ENCODE measurements at regions not wholly inside any gene's neighbourhood (a gene's known extent, or its start where the extent isn't known, plus 50 kb on each side); places are given as distances from the start of the nearest gene placed in this dataset.

- Histone ChIP-seq H3K79me1 (ENCODE audit: low read depth in 1 of 2, low read length in 2 of 2) (no peaks in the 10 kb centered on the region), H3K56ac (ENCODE audit: extremely low read depth, insufficient read depth, low read length) (no peak overlapping the region), H3K27ac (ENCODE audit: insufficient read depth, low read length) (no peak overlapping the region), H2BK15ac (ENCODE audit: low read depth, low read length) (no peak overlapping the region), H3K4ac (ENCODE audit: low read depth, low read length) (no peak overlapping the region), H2BK20ac (ENCODE audit: low read depth, low read length) (no peak overlapping the region), H3K14ac (replicated peaks; ENCODE audit: low read depth, low read length) (no peak overlapping the region), H3K9me1 (ENCODE audit: insufficient read depth, low read length) (no peaks in the 10 kb centered on the region), H4K91ac (ENCODE audit: insufficient read depth, low read depth, low read length) (no peak overlapping the region), H2AFZ (replicated peaks; ENCODE audit: low read length, poor library complexity) (no peak overlapping the region), H3K4me1 (ENCODE audit: control insufficient read depth, insufficient read depth, low read length) (no peaks in the 10 kb centered on the region), H3K9me3 (ENCODE audit: control insufficient read depth, insufficient read depth, low read length) (peaks cover under 1% of the 10 kb centered on the region; the same call in 1 of the 2 replicates), H3K23ac (ENCODE audit: low read depth, low read length) (no peak overlapping the region), H2BK5ac (ENCODE audit: low read depth, low read length, poor library complexity, severe bottlenecking) (no peak overlapping the region), H3K9ac (ENCODE audit: low read depth, low read length) (no peak overlapping the region), H3K4me3 (ENCODE audit: insufficient read depth, low read depth, low read length) (no peak overlapping the region), H4K8ac (ENCODE audit: low read depth in 2 of 2, low read length in 2 of 2) (no peak overlapping the region), H3K27me3 (ENCODE audit: control insufficient read depth, insufficient read depth, low read length) (no peaks in the 10 kb centered on the region), H3K4me2 (ENCODE audit: low read depth, low read length) (no peak overlapping the region), H4K5ac (ENCODE audit: low read depth, low read length) (no peak overlapping the region), H2BK120ac (ENCODE audit: low read depth, low read length) (no peak overlapping the region), H4K20me1 (ENCODE audit: insufficient read depth, low read length) (no peaks in the 10 kb centered on the region), H2AK5ac (ENCODE audit: low read depth, low read length) (no peak overlapping the region), H3K36me3 (ENCODE audit: control insufficient read depth, insufficient read depth, low read length) (no peaks in the 10 kb centered on the region), H2AK9ac (replicated peaks; ENCODE audit: low read depth, low read length, poor library complexity) (no peak overlapping the region), H3K18ac (ENCODE audit: low read depth, low read length) (no peak overlapping the region)
- no peak for DNase-seq
- ATAC-seq (ENCODE audit: low read depth) = no peak
- intact Hi-C loops (cut with micrococcal nuclease) = no loop called here
- CTCF ChIA-PET = no interaction called here
- dilution Hi-C loops (cut with HindIII; ENCODE audit: low sequenced_read_pairs, unreplicated experiment) = no loop called here
- no TSS peak for BruUV-seq (replicated peaks)
- POLR2A ChIA-PET (ENCODE audit: unreplicated experiment) = no interaction called here
- no CpG with 5 or more reads among the region's 3 CpGs for WGBS, 2 experiments (ENCODE audit: extremely low coverage in 2 of 2, insufficient read length in 1 of 2)
- TF ChIP-seq MAFK (IDR thresholded peaks at IDR 0.05; ENCODE audit: low read depth, low read length) (peak; percentile 77), MXI1 (IDR thresholded peaks at IDR 0.05; ENCODE audit: borderline replicate concordance, low read depth, low read length) (no peak), RCOR1 (IDR thresholded peaks at IDR 0.05; ENCODE audit: insufficient replicate concordance, low read length) (no peak)
- in situ Hi-C loops (cut with MboI; ENCODE audit: low sequenced_read_pairs) = no loop called here
Measured at GRCh38 chr3:166171695-166172094, 334.5 kb upstream of the BCHE start.

Measured in IMR-90 (cell line).